ENCODE measurements at regions not wholly inside any gene's neighbourhood (a gene's known extent, or its start where the extent isn't known, plus 50 kb on each side); places are given as distances from the start of the nearest gene placed in this dataset.

DNA sequence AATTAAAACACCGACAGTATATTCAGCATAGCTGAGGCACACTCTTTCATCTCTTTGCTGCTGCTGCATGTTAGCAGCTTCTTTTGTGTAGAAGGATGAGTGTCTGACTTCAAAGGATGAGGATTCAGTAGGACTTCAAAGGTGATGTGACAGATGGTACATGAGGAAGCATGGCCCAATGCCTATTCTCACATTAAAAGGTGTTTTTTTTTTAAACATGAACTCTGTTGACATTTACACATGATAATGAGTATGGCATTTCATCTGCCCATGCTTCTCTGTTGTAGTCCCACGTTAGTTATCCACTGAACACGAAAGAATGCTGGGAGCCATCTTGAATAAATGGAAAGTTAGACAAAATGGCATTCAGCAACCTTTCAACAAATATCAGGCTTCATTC, 1950.8 kb upstream of the PIK3C3 start:
- Histone ChIP-seq H3K27me3 (no peaks in the 10 kb centered on the region), H3K27ac (no peak overlapping the region), H3K4me1 (no peaks in the 10 kb centered on the region), H3K4me3 (no peak overlapping the region), H3K9me3 (no peaks in the 10 kb centered on the region), H3K36me3 (no peaks in the 10 kb centered on the region)
- TF ChIP-seq POLR2A (IDR thresholded peaks at IDR 0.05) = no peak
- TF ChIP-seq, protein P1, sequence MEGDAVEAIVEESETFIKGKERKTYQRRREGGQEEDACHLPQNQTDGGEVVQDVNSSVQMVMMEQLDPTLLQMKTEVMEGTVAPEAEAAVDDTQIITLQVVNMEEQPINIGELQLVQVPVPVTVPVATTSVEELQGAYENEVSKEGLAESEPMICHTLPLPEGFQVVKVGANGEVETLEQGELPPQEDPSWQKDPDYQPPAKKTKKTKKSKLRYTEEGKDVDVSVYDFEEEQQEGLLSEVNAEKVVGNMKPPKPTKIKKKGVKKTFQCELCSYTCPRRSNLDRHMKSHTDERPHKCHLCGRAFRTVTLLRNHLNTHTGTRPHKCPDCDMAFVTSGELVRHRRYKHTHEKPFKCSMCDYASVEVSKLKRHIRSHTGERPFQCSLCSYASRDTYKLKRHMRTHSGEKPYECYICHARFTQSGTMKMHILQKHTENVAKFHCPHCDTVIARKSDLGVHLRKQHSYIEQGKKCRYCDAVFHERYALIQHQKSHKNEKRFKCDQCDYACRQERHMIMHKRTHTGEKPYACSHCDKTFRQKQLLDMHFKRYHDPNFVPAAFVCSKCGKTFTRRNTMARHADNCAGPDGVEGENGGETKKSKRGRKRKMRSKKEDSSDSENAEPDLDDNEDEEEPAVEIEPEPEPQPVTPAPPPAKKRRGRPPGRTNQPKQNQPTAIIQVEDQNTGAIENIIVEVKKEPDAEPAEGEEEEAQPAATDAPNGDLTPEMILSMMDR (IDR thresholded peaks at IDR 0.05) = no peak
- DNase-seq = no peak

DNA sequence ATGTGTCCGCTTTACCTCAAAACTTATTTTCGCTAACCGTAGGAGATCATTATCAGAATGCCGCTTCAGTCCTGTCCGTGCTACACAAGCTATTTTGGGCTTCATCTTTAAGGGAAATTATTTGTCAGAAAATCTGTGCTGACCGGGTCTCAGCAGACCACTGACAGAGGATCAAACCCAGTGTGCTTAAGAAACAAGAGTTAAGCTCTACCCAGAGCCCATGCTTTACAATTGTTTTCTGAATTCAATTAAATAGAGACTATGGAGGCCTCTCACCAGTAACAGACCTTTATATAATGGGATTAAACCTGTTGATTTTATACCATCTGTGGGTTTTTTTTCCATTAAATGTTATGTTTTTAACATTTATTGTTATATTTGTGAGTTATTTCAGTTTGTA, 1956.7 kb upstream of the PIK3C3 start:
- H3K4me3 ChIP-seq = no peak overlapping the region
- DNase-seq = no peak

DNA sequence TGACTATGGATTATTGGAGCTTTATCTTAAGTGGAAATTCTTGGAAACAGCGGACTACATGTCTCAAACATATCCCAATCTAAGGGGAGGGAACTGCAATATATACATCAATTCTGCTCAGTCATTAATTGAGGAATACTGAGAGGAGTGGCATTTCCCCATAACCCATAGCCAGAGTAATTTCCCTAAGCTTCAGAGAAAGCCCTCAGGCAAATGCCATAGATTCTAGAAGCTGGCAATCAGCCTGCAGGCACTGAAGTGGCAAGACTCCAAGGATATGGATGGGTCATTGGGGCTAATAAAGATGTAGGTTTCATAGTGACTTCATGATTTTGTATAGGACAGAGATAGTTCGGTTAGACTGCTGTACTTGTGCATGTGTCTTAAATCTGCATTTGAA, 1960.5 kb upstream of the PIK3C3 start:
- H3K9me3 ChIP-seq = no peaks in the 10 kb centered on the region
- H3K4me1 ChIP-seq = no peaks in the 10 kb centered on the region

More for the DNA sequence above, 1956.7 kb upstream of the PIK3C3 start:
- H3K27me3 ChIP-seq = no peaks in the 10 kb centered on the region
- no peak overlapping the region for H3K27ac ChIP-seq
- H3K36me3 ChIP-seq = no peaks in the 10 kb centered on the region
- TF ChIP-seq POLR2A (IDR thresholded peaks at IDR 0.05) = no peak
- TF ChIP-seq, protein P1 (IDR thresholded peaks at IDR 0.05) = no peak
- H3K9me3 ChIP-seq = no peaks in the 10 kb centered on the region
- no peaks in the 10 kb centered on the region for H3K4me1 ChIP-seq

DNA sequence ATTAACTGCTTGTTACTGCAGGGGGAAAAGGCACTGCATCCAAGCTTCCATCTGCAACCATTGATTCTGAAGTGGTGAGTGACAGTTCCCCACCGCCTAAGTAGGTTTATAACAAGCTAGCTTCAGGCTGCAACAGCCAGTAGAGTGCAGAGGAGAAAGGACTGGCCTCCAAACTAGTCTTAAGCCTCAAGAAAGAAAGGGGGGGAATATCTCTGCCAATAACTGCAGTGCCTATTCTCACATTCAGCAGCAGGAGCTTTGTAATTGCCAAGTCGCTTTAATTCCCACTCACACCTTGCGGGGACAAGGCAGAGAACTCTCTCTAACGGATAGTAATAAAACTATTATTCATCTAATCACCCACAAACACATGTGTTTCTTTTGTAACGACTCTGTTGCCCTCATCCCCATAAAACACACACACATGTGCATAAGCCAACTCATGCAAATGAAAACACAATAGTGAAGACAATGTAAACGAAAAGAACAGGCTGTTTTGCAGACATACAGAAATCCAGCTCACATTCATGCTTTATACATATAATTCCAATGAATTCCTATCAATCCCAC, 1963.3 kb upstream of the PIK3C3 start:
- TF ChIP-seq, protein P1 (IDR thresholded peaks at IDR 0.05) = no peak
- no peak for TF ChIP-seq POLR2A (IDR thresholded peaks at IDR 0.05)
- Histone ChIP-seq H3K4me1 (no peaks in the 10 kb centered on the region), H3K27ac (no peak overlapping the region), H3K36me3 (no peaks in the 10 kb centered on the region), H3K9me3 (no peaks in the 10 kb centered on the region), H3K4me3 (no peak overlapping the region), H3K27me3 (no peaks in the 10 kb centered on the region)
- no peak for DNase-seq

More for the DNA sequence above, 1960.5 kb upstream of the PIK3C3 start:
- Histone ChIP-seq H3K4me3 (no peak overlapping the region), H3K36me3 (no peaks in the 10 kb centered on the region), H3K27me3 (no peaks in the 10 kb centered on the region), H3K27ac (no peak overlapping the region)
- TF ChIP-seq, protein P1 (IDR thresholded peaks at IDR 0.05) = no peak
- no peak for TF ChIP-seq POLR2A (IDR thresholded peaks at IDR 0.05)
- no peak for DNase-seq

DNA sequence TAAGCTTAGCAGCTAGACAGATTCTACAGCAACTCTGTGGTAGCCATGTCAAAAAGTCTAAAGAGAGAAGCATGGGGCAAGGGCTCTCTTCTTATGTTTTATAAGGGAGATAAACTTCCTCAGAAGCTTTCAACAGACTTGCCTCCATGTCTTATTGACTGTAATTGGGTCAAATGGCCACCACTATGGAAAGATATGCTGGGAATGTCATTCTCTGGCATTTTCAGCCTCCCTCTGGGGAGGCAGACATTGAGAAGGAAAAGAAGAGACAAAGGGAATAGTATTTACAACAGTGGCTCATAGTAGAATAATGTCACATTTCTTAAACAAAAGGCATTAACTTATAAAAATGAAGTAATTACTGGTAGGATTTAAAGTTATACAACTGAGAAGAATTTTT, 1964.5 kb upstream of the PIK3C3 start:
- TF ChIP-seq, protein P1 (IDR thresholded peaks at IDR 0.05) = no peak
- TF ChIP-seq POLR2A (IDR thresholded peaks at IDR 0.05) = no peak
- Histone ChIP-seq H3K9me3 (no peaks in the 10 kb centered on the region), H3K27me3 (no peaks in the 10 kb centered on the region), H3K27ac (no peak overlapping the region), H3K36me3 (no peaks in the 10 kb centered on the region), H3K4me1 (no peaks in the 10 kb centered on the region), H3K4me3 (no peak overlapping the region)
- no peak for DNase-seq

DNA sequence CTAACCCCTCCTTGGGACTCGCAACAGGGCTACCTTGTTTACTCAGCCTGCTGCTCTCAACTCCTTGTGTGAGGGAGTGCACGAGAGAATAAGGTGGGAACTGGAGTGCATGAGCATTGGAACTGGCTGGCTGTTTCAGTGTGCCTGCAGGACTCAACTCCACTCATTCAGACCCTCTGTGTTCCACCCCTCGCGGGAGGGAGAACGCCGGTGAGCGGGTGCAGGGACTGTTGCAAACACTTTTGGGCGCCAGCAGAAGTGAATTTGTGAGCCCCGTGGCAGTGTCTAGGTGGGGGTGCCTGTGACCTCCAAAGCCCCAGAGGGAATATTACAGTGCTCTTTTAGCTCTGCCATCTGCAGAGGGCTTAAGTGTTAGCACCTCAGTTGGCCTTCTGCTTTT, 1978.3 kb upstream of the PIK3C3 start:
- Histone ChIP-seq H3K4me1 (no peaks in the 10 kb centered on the region), H3K27ac (no peak overlapping the region), H3K9me3 (no peaks in the 10 kb centered on the region), H3K36me3 (no peaks in the 10 kb centered on the region), H3K27me3 (no peaks in the 10 kb centered on the region), H3K4me3 (no peak overlapping the region)
- no peak for TF ChIP-seq POLR2A (IDR thresholded peaks at IDR 0.05)
- TF ChIP-seq, protein P1 (IDR thresholded peaks at IDR 0.05) = no peak
- DNase-seq = no peak

Measured in Peyer's patch (tissue), 4 donors.